MM.1S (cell line): ENCODE measurements at regions not wholly inside any gene's neighbourhood (a gene's known extent, or its start where the extent isn't known, plus 50 kb on each side); places are given as distances from the start of the nearest gene placed in this dataset.

ENCODE experiments used
- DNase-seq: peaks from one replicate; pipeline ENCODE4 v3.0.0-alpha.2; 2015
- H2AFZ ChIP-seq: fragments of 300-600 bp; sonication (generic); 2 replicates; pipeline ENCODE4 v1.6.0; 2016; ENCODE audit warnings: antibody characterized with exemption, low read length
- H3F3A ChIP-seq: fragments of 300-600 bp; sonication (generic); 2 replicates; pipeline ENCODE4 v1.6.1; 2016; ENCODE audit warnings: mild to moderate bottlenecking, antibody characterized with exemption, low read length, moderate library complexity, mixed read lengths; ENCODE audit not compliant: insufficient read depth
- H3K27ac ChIP-seq: fragments of 300-600 bp; sonication (generic); 2 replicates; pipeline ENCODE4 v1.5.1; 2016; ENCODE audit warnings: mild to moderate bottlenecking, low read length
- H3K27me3 ChIP-seq: fragments of 300-600 bp; sonication (generic); replicated peaks from 2 replicates; pipeline ENCODE4 v1.6.0; 2016; ENCODE audit warnings: low read length; ENCODE audit not compliant: insufficient read depth
- H3K36me3 ChIP-seq: fragments of 300-600 bp; sonication (generic); replicated peaks from 2 replicates; pipeline ENCODE4 v1.6.1; 2016; ENCODE audit warnings: mild to moderate bottlenecking, low read length, mixed read lengths; ENCODE audit not compliant: insufficient read depth
- H3K4me1 ChIP-seq: fragments of 300-600 bp; sonication (generic); 2 replicates; pipeline ENCODE4 v1.6.1; 2016; ENCODE audit warnings: low read length, mixed read lengths
- H3K4me2 ChIP-seq: fragments of 300-600 bp; sonication (generic); 2 replicates; pipeline ENCODE4 v1.6.0; 2016; ENCODE audit warnings: low read depth, low read length
- H3K4me3 ChIP-seq: fragments of 300-600 bp; sonication (generic); 2 replicates; pipeline ENCODE4 v1.5.1; 2016; ENCODE audit warnings: low read length, mixed read lengths
- H3K79me2 ChIP-seq: fragments of 300-600 bp; sonication (generic); 2 replicates; pipeline ENCODE4 v1.6.1; 2016; ENCODE audit warnings: mixed run types, low read length, mixed read lengths
- H3K9ac ChIP-seq: fragments of 300-600 bp; sonication (generic); 2 replicates; pipeline ENCODE4 v1.6.1; 2016; ENCODE audit warnings: low read length, mixed read lengths
- H3K9me2 ChIP-seq: fragments of 300-600 bp; sonication (generic); replicated peaks from 2 replicates; pipeline ENCODE4 v1.6.1; 2016; ENCODE audit warnings: mild to moderate bottlenecking, low read length, mixed read lengths; ENCODE audit not compliant: insufficient read depth
- H3K9me3 ChIP-seq: fragments of 300-600 bp; sonication (generic); replicated peaks from 2 replicates; pipeline ENCODE4 v1.6.1; 2016; ENCODE audit warnings: mild to moderate bottlenecking, low read length, mixed read lengths; ENCODE audit not compliant: insufficient read depth
- H4K20me1 ChIP-seq: fragments of 300-600 bp; sonication (generic); 2 replicates; pipeline ENCODE4 v1.6.1; 2016; ENCODE audit warnings: mild to moderate bottlenecking, low read length, moderate library complexity, mixed read lengths; ENCODE audit not compliant: insufficient read depth
- CTCF ChIP-seq: fragments of 300-600 bp; sonication (generic); IDR thresholded peaks from 2 replicates; pipeline ENCODE4 v1.5.1; 2016; ENCODE audit warnings: antibody characterized with exemption, low read length, mixed read lengths
- EZH2 ChIP-seq: fragments of 300-600 bp; sonication (generic); optimal IDR thresholded peaks from 2 replicates; pipeline ENCODE3; 2017; ENCODE audit warnings: low read depth, mild to moderate bottlenecking, antibody characterized with exemption, low read length, mixed read lengths
- EZH2phosphoT487 ChIP-seq: fragments of 300-600 bp; sonication (generic); IDR thresholded peaks from 2 replicates; pipeline ENCODE4 v1.6.1; 2018; ENCODE audit warnings: antibody characterized with exemption, low read length

- no peak overlapping the region for H3K27ac ChIP-seq
Measured at GRCh38 chr7:106476751-106477150, 184.2 kb downstream of the CCDC71L start.

GRCh38 chr7:106472741-106473140 is 188.0 kb upstream of the NAMPT start:
- Histone ChIP-seq H3K9ac (no peak overlapping the region), H4K20me1 (no peaks in the 10 kb centered on the region), H3K9me3 (no peaks in the 10 kb centered on the region), H3K4me3 (no peak overlapping the region), H3K79me2 (no peaks in the 10 kb centered on the region), H3K27ac (no peak overlapping the region), H3K9me2 (no peaks in the 10 kb centered on the region), H2AFZ (no peak overlapping the region), H3F3A (no peaks in the 10 kb centered on the region), H3K4me1 (no peaks in the 10 kb centered on the region), H3K4me2 (no peak overlapping the region), H3K36me3 (no peaks in the 10 kb centered on the region), H3K27me3 (no peaks in the 10 kb centered on the region)
- DNase-seq: no peak
- TF ChIP-seq EZH2phosphoT487: no peak
- no peak for TF ChIP-seq CTCF
- no peak for TF ChIP-seq EZH2

More at GRCh38 chr7:106476751-106477150, 184.2 kb downstream of the CCDC71L start:
- Histone ChIP-seq H4K20me1 (no peaks in the 10 kb centered on the region), H3K9ac (no peak overlapping the region), H3K27me3 (no peaks in the 10 kb centered on the region), H3K4me2 (no peak overlapping the region), H3K4me3 (no peak overlapping the region), H2AFZ (no peak overlapping the region), H3K4me1 (no peaks in the 10 kb centered on the region), H3K9me2 (no peaks in the 10 kb centered on the region), H3K36me3 (no peaks in the 10 kb centered on the region), H3F3A (no peaks in the 10 kb centered on the region), H3K79me2 (no peaks in the 10 kb centered on the region), H3K9me3 (no peaks in the 10 kb centered on the region)
- DNase-seq: no peak
- TF ChIP-seq CTCF (no peak), EZH2phosphoT487 (no peak), EZH2 (no peak)

GRCh38 chr7:106471686-106472440 is 187.1 kb upstream of the NAMPT start:
- TF ChIP-seq EZH2phosphoT487 (no peak), CTCF (no peak), EZH2 (no peak)
- Histone ChIP-seq H3K27me3 (no peaks in the 10 kb centered on the region), H3K9me2 (no peaks in the 10 kb centered on the region), H3K4me1 (no peaks in the 10 kb centered on the region), H3K4me3 (no peak overlapping the region), H4K20me1 (no peaks in the 10 kb centered on the region), H3K9ac (no peak overlapping the region), H3K9me3 (no peaks in the 10 kb centered on the region), H2AFZ (no peak overlapping the region), H3K36me3 (no peaks in the 10 kb centered on the region), H3K79me2 (no peaks in the 10 kb centered on the region), H3F3A (no peaks in the 10 kb centered on the region), H3K27ac (no peak overlapping the region), H3K4me2 (no peak overlapping the region)
- no peak for DNase-seq
